B cell (primary cell): ENCODE measurements at regions not wholly inside any gene's neighbourhood (a gene's known extent, or its start where the extent isn't known, plus 50 kb on each side); places are given as distances from the start of the nearest gene placed in this dataset.

Experiments used
- EZH2 ChIP-seq: IDR thresholded peaks from 2 replicates; pipeline ENCODE4 v1.6.1; 2012; ENCODE audit warnings: borderline replicate concordance, low read depth, mild to moderate bottlenecking, moderate library complexity, low read length; ENCODE audit not compliant: insufficient read depth, poor library complexity, severe bottlenecking
- TF ChIP-seq, protein P1 (sequence below): fragments of 200-600 bp; IDR thresholded peaks from one replicate; pipeline ENCODE4 v1.8.0; 2022; ENCODE audit warnings: antibody characterized with exemption, mild to moderate bottlenecking

GRCh38 chr5:62211405-62211804 lies 94.6 kb upstream of the KIF2A start:
- TF ChIP-seq, protein P1, sequence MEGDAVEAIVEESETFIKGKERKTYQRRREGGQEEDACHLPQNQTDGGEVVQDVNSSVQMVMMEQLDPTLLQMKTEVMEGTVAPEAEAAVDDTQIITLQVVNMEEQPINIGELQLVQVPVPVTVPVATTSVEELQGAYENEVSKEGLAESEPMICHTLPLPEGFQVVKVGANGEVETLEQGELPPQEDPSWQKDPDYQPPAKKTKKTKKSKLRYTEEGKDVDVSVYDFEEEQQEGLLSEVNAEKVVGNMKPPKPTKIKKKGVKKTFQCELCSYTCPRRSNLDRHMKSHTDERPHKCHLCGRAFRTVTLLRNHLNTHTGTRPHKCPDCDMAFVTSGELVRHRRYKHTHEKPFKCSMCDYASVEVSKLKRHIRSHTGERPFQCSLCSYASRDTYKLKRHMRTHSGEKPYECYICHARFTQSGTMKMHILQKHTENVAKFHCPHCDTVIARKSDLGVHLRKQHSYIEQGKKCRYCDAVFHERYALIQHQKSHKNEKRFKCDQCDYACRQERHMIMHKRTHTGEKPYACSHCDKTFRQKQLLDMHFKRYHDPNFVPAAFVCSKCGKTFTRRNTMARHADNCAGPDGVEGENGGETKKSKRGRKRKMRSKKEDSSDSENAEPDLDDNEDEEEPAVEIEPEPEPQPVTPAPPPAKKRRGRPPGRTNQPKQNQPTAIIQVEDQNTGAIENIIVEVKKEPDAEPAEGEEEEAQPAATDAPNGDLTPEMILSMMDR, result no peak
- no peak for TF ChIP-seq EZH2
